Kidney tubule cell (primary cell): ENCODE measurements at regions not wholly inside any gene's neighbourhood (a gene's known extent, or its start where the extent isn't known, plus 50 kb on each side); places are given as distances from the start of the nearest gene placed in this dataset.
"Not testable (repeated sequence)": the region's sequence is repeated elsewhere in the genome, so short reads cannot be mapped to it uniquely, and the experiment has no call there.

Experiments
- DNase-seq: peaks from one replicate; pipeline ENCODE4 v3.0.0-alpha.2; 2018; ENCODE audit warnings: low spot score

- no peak for DNase-seq
These were observed 157.0 kb upstream of the RBM19 start for GRCh38 chr12:114123108-114123507.

GRCh38 chr12:114122016-114122415, 155.9 kb upstream of the RBM19 start:
- DNase-seq: no peak

- DNase-seq: no peak
These were observed 153.2 kb upstream of the RBM19 start for GRCh38 chr12:114119316-114119715.

GRCh38 chr12:114096461-114096860, 130.3 kb upstream of the RBM19 start:
- no peak for DNase-seq

- no peak for DNase-seq
These were observed 127.4 kb upstream of the RBM19 start for GRCh38 chr12:114093520-114093919.

GRCh38 chr12:114092981-114093380, 126.9 kb upstream of the RBM19 start:
- no peak for DNase-seq

- no peak for DNase-seq
These were observed 124.1 kb upstream of the RBM19 start for GRCh38 chr12:114090211-114090610.

- DNase-seq: no peak
These were observed 107.0 kb upstream of the RBM19 start for GRCh38 chr12:114073076-114073475.

- no peak for DNase-seq
These were observed 103.4 kb upstream of the RBM19 start for GRCh38 chr12:114069507-114069906.

GRCh38 chr12:114064497-114064896, 98.4 kb upstream of the RBM19 start:
- DNase-seq: no peak

- DNase-seq: not testable (repeated sequence)
These were observed 97.9 kb upstream of the RBM19 start for GRCh38 chr12:114064034-114064433.

GRCh38 chr12:114063435-114063834, 97.3 kb upstream of the RBM19 start:
- DNase-seq: no peak

GRCh38 chr12:114056351-114056750, 90.2 kb upstream of the RBM19 start:
- not testable (repeated sequence) for DNase-seq

GRCh38 chr12:114054982-114055381, 88.9 kb upstream of the RBM19 start:
- no peak for DNase-seq

- no peak for DNase-seq
These were observed 80.3 kb upstream of the RBM19 start for GRCh38 chr12:114046236-114046998.

- no peak for DNase-seq
These were observed 79.2 kb upstream of the RBM19 start for GRCh38 chr12:114045349-114045748.

- DNase-seq: no peak
These were observed 75.5 kb upstream of the RBM19 start for GRCh38 chr12:114041590-114041989.

GRCh38 chr12:114041136-114041535, 75.0 kb upstream of the RBM19 start:
- DNase-seq: no peak

GRCh38 chr12:114038962-114039361, 72.8 kb upstream of the RBM19 start:
- DNase-seq: no peak

- no peak for DNase-seq
These were observed 66.7 kb upstream of the RBM19 start for GRCh38 chr12:114032801-114033200.

GRCh38 chr12:114030451-114030850, 64.3 kb upstream of the RBM19 start:
- no peak for DNase-seq

GRCh38 chr12:114026805-114027204, 60.7 kb upstream of the RBM19 start:
- DNase-seq: no peak

- no peak for DNase-seq
These were observed 59.8 kb upstream of the RBM19 start for GRCh38 chr12:114025935-114026334.

- DNase-seq: not testable (repeated sequence)
These were observed 56.0 kb upstream of the RBM19 start for GRCh38 chr12:114022081-114022480.
